GM18873 (cell line): ENCODE measurements at regions not wholly inside any gene's neighbourhood (a gene's known extent, or its start where the extent isn't known, plus 50 kb on each side); places are given as distances from the start of the nearest gene placed in this dataset.
"Not testable (repeated sequence)": the region's sequence is repeated elsewhere in the genome, so short reads cannot be mapped to it uniquely, and the experiment has no call there.

ENCODE experiments used
- ATAC-seq: cut with Tn5 transposase; IDR thresholded peaks from one replicate; pipeline ENCODE4 v1.9.1; 2021; ENCODE audit warnings: mild to moderate bottlenecking, moderate library complexity, moderate number of reproducible peaks; ENCODE audit not compliant: unreplicated experiment, low FRiP score

GRCh38 chr13:39803156-39803555 lies 147.7 kb downstream of the COG6 start:
- ATAC-seq, result no peak

GRCh38 chr13:39803851-39804250 lies 148.4 kb downstream of the COG6 start:
- no peak for ATAC-seq

- no peak for ATAC-seq
Measured at GRCh38 chr13:39804332-39805210, 149.1 kb downstream of the COG6 start.

- no peak for ATAC-seq
Measured at GRCh38 chr13:39809466-39809865, 154.0 kb downstream of the COG6 start.

GRCh38 chr13:39810091-39810877 lies 154.8 kb downstream of the COG6 start:
- no peak for ATAC-seq

GRCh38 chr13:39811051-39811450 lies 155.6 kb downstream of the COG6 start:
- no peak for ATAC-seq

GRCh38 chr13:39811696-39812095 lies 156.2 kb downstream of the COG6 start:
- ATAC-seq, result no peak

- no peak for ATAC-seq
Measured at GRCh38 chr13:39815345-39816111, 160.1 kb downstream of the COG6 start.

GRCh38 chr13:39816936-39817335 lies 161.5 kb downstream of the COG6 start:
- ATAC-seq, result no peak

GRCh38 chr13:39818953-39819352 lies 163.5 kb downstream of the COG6 start:
- ATAC-seq, result no peak

- no peak for ATAC-seq
Measured at GRCh38 chr13:39820606-39821005, 165.1 kb downstream of the COG6 start.

GRCh38 chr13:39821977-39822376 lies 166.5 kb downstream of the COG6 start:
- no peak for ATAC-seq

GRCh38 chr13:39822437-39822836 lies 167.0 kb downstream of the COG6 start:
- no peak for ATAC-seq

GRCh38 chr13:39823063-39823713 lies 167.7 kb downstream of the COG6 start:
- ATAC-seq, result no peak

- no peak for ATAC-seq
Measured at GRCh38 chr13:39825886-39826285, 170.4 kb downstream of the COG6 start.

- no peak for ATAC-seq
Measured at GRCh38 chr13:39835253-39835652, 179.8 kb downstream of the COG6 start.

- ATAC-seq, result no peak
Measured at GRCh38 chr13:39836038-39836437, 180.6 kb downstream of the COG6 start.

GRCh38 chr13:39837866-39838265 lies 182.4 kb downstream of the COG6 start:
- ATAC-seq, result not testable (repeated sequence)

- no peak for ATAC-seq
Measured at GRCh38 chr13:39840201-39840600, 184.7 kb downstream of the COG6 start.

GRCh38 chr13:39847336-39847735 lies 191.9 kb downstream of the COG6 start:
- ATAC-seq, result no peak
